Heart left ventricle (tissue), 16 donors: ENCODE measurements at regions not wholly inside any gene's neighbourhood (a gene's known extent, or its start where the extent isn't known, plus 50 kb on each side); places are given as distances from the start of the nearest gene placed in this dataset.

Experiments
- ATAC-seq, 4 donors: fragments of 200-7000 bp; cut with Tn5 transposase; one replicate each; pipeline ENCODE4 v1.9.1; 2020 to 2022; ENCODE audit warnings: moderate library complexity in 4 of 4, mild to moderate bottlenecking in 3 of 4, moderate number of reproducible peaks in 1 of 4
- DNase-seq, 5 donors: peaks; one replicate each; pipeline ENCODE4 v3.0.0-alpha.2; 2020
- H3K27ac ChIP-seq, 12 donors: fragments of 200-600 bp; sonication (generic) in 4 of 12; one replicate each; pipeline versions ENCODE4 v1.5.0 to v1.8.0; 2016 to 2022; ENCODE audit warnings: mild to moderate bottlenecking in 2 of 12
- H3K27me3 ChIP-seq, 9 donors: fragments of 200-600 bp; sonication (generic) in 2 of 9; one replicate each; pipeline versions ENCODE4 v1.5.1 to v1.8.0; 2016 to 2022; ENCODE audit warnings: mild to moderate bottlenecking in 3 of 9
- H3K36me3 ChIP-seq, 9 donors: fragments of 200-600 bp; sonication (generic) in 2 of 9; one replicate each; pipeline versions ENCODE4 v1.5.0 to v1.8.0; 2018 to 2022; ENCODE audit warnings: mild to moderate bottlenecking in 2 of 9
- H3K4me1 ChIP-seq, 12 donors: fragments of 200-600 bp; sonication (generic) in 4 of 12; one replicate each; pipeline versions ENCODE4 v1.5.0 to v1.8.0; 2016 to 2022; ENCODE audit warnings: mild to moderate bottlenecking in 3 of 12
- H3K4me3 ChIP-seq, 12 donors: fragments of 200-600 bp; sonication (generic) in 4 of 12; one replicate each; pipeline versions ENCODE4 v1.5.0 to v1.8.0; 2017 to 2022; ENCODE audit warnings: mild to moderate bottlenecking in 9 of 12, moderate library complexity in 4 of 12
- H3K9me3 ChIP-seq, 12 donors: fragments of 200-600 bp; sonication (generic) in 4 of 12; one replicate each; pipeline versions ENCODE4 v1.5.0 to v1.8.0; 2016 to 2022; ENCODE audit warnings: mild to moderate bottlenecking in 1 of 12
- POLR2A ChIP-seq, 2 donors: fragments of 450-650 bp; IDR thresholded peaks; one replicate each; pipeline ENCODE4 v1.6.1; 2017; ENCODE audit warnings: antibody characterized with exemption in 2 of 2, mild to moderate bottlenecking in 2 of 2, moderate library complexity in 2 of 2
- WGBS, 4 donors: extraction: QIAGEN DNeasy Blood & Tissue Kit in 2 of 4; methylation state at CpG; one replicate each; pipeline versions ENCODE4 v1.1.5 to v1.1.7; 2013 to 2018; 5-methylcytosine and 5-hydroxymethylcytosine counted together
- intact Hi-C, 10 donors: fragments of 100-400 bp; cut with DNase I; formaldehyde crosslinking; loops; one replicate each; pipeline versions ENCODE4 v1.11.1 to v1.14.2; 2022
- TF ChIP-seq, protein P1 (sequence below), 12 donors: fragments of 200-600 bp; sonication (generic) in 4 of 12; IDR thresholded peaks; one replicate each; pipeline versions ENCODE4 v1.5.0 to v1.8.0; 2018 to 2022; ENCODE audit warnings: antibody characterized with exemption in 12 of 12, mild to moderate bottlenecking in 5 of 12
- donor health status: ischemic (EF 13 %, LVEDD 7.1; RV severe dilation, severe dysfunction).
- donor health status: healthy with polysubstance abuse.
- donor health status: DM: no; HTN: yes; CAD: no.
- donor health status: DM: no; HTN: no; CAD: no.
- donor health status: ischemic (EF 25% LVEDD 6.9; RV normal size, moderate dysfunction).
- donor health status: ischemic (EF 25% LVEDD 5.7; RV mildly dilated, moderate dysfunction).
- donor health status: healthy.
- donor health status: DM: yes; HTN: yes; CAD: no.
- donor health status: ischemic (EF 35%, LVEDD 5.7; RV mildly dilated, moderate dysfunction).
- donor health status: nonischemic (EF 11% LVEDD 7.7; RV severe dilation, severe dysfunction).
- donor health status: DM: yes; HTN: yes; CAD: no.
- donor health status: PGD.
- donor health status: ischemic (EF 29% LVEDD 5.4; RV normal size, mild dysfunction).
- donor health status: nonischemic (EF 23%, LVEDD 6.1; RV moderate dilation, normal function).

DNA sequence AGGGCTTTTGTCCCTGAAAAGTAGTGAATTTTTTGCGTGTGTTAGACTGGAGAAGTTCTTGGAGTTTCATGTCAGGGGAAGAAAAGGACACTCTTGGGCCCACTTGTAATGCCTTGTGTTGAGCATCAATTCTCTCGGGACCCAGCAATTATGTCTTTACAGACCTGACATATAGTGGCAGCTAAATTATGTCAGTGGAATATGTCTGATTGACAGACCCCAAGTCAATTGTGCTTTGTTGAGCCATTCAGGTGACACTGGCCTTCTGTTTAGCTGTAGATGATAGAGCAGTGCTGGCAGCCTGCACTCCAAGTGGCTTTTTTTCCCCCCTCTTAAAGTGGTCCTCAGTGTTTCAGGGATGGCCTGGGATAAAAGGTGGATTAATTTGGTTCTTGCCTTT, 112.1 kb upstream of the AGBL1 start:
- TF ChIP-seq, protein P1, sequence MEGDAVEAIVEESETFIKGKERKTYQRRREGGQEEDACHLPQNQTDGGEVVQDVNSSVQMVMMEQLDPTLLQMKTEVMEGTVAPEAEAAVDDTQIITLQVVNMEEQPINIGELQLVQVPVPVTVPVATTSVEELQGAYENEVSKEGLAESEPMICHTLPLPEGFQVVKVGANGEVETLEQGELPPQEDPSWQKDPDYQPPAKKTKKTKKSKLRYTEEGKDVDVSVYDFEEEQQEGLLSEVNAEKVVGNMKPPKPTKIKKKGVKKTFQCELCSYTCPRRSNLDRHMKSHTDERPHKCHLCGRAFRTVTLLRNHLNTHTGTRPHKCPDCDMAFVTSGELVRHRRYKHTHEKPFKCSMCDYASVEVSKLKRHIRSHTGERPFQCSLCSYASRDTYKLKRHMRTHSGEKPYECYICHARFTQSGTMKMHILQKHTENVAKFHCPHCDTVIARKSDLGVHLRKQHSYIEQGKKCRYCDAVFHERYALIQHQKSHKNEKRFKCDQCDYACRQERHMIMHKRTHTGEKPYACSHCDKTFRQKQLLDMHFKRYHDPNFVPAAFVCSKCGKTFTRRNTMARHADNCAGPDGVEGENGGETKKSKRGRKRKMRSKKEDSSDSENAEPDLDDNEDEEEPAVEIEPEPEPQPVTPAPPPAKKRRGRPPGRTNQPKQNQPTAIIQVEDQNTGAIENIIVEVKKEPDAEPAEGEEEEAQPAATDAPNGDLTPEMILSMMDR (IDR thresholded peaks at IDR 0.05): no peak
- no peak for TF ChIP-seq POLR2A (IDR thresholded peaks at IDR 0.05)
- H3K9me3 ChIP-seq: no peaks in the 10 kb centered on the region
- WGBS, 4 donors: 39 to 100% (median 59%) methylated on average over 2 of the region's 2 CpGs
- intact Hi-C loops: loop anchor here in 1 of 10 donors (1.0 kb wide), 1 partner anchor 11 kb away; no protein-coding TSS in a partner anchor
- no peak for ATAC-seq
- no peaks in the 10 kb centered on the region for H3K36me3 ChIP-seq
- no peak overlapping the region for H3K4me3 ChIP-seq
- no peaks in the 10 kb centered on the region for H3K4me1 ChIP-seq
- no peak for DNase-seq
- H3K27me3 ChIP-seq: peaks cover 0 to 4% (median 0%) of the 10 kb centered on the region in 9 donors
- H3K27ac ChIP-seq: no peak overlapping the region

DNA sequence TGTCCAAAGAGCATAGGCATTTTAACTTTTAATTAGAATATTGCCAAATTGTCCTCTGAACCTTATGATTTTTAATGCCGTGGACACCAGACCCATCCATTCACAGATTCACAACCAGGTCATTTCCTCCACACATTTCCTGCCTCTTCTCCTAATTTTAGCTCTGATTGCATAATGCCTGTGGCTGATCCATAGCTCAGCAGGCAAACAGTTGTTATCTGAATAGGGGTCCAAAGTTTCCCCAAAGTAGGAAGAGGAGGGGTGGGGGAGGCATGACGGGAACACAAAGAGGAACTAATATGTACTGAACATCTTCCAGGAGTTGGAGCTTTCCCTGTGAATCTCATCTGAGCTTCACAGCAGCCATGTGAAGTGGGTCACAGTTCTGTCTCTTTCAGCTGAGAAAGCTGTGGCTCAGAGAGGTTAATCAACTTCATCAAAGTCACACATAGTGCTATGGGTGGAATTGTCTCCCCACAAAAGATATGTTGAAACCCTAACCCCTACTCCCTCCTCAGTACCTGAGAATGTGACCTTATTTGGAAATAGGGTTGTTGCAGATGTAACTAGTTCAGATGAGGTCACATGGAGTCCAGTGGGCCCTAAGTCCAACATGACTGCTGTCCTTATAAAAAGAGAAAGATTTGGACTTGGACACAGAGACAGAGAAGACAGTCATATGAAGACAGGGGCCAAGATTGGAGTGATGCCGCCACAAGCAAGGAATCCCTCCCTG, 106.7 kb upstream of the AGBL1 start:
- DNase-seq: no peak
- 57 to 67% (median 65%) methylated on average over 3 of the region's 3 CpGs for WGBS, 4 donors
- intact Hi-C loops: no loop called here
- no peak overlapping the region for H3K27ac ChIP-seq
- H3K4me3 ChIP-seq: no peak overlapping the region
- H3K27me3 ChIP-seq: no peaks in the 10 kb centered on the region
- H3K4me1 ChIP-seq: no peaks in the 10 kb centered on the region
- no peaks in the 10 kb centered on the region for H3K36me3 ChIP-seq
- ATAC-seq: no peak
- peaks cover 0 to 9% (median 0%) of the 10 kb centered on the region in 12 donors for H3K9me3 ChIP-seq
- TF ChIP-seq, protein P1 (IDR thresholded peaks at IDR 0.05): no peak
- no peak for TF ChIP-seq POLR2A (IDR thresholded peaks at IDR 0.05)

DNA sequence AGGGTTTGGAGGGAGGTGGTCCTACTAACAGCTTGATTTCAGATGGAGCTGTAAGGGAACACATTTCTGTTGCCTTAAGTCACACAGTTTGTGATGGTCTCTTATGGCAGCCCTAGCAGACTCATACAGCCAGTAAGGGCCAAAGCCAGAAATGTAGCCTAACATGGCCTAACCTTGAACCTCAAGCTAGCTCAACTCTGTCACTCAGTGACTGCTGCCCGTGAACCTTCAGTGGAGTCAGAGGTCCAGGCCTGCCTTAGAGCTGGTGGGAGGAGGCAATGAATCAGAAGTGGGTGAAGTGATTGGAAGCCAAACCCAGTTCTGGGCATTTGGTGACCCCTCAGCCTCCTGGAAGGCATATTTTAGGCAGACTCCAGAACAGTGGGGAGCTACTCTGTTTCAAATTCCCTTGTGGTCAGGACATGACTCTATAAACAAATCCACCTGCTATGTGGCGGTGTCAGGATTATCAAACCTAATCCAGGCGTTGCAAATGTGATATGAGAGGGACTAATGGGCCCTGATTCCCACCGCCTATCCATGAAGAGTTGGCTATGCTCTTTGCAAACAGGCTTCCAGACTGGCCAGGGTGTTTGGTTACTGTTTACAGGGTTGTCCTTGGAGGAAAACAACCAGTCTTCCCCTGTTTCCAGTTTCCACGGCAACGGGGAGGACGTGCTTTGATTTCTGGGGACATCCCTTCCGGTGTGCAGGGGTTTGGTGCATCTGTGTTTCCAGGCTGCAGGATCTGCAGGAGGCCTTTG, 105.9 kb upstream of the AGBL1 start:
- 58 to 71% (median 61%) methylated on average over 8 of the region's 8 CpGs for WGBS, 4 donors
- Histone ChIP-seq H3K36me3 (no peaks in the 10 kb centered on the region), H3K4me1 (no peaks in the 10 kb centered on the region), H3K27ac (no peak overlapping the region), H3K4me3 (no peak overlapping the region), H3K9me3 (peaks cover 0 to 9% (median 0%) of the 10 kb centered on the region in 12 donors), H3K27me3 (no peaks in the 10 kb centered on the region)
- DNase-seq (no peak), ATAC-seq (no peak)
- intact Hi-C loops: no loop called here
- TF ChIP-seq POLR2A (IDR thresholded peaks at IDR 0.05): no peak
- TF ChIP-seq, protein P1 (IDR thresholded peaks at IDR 0.05): no peak

DNA sequence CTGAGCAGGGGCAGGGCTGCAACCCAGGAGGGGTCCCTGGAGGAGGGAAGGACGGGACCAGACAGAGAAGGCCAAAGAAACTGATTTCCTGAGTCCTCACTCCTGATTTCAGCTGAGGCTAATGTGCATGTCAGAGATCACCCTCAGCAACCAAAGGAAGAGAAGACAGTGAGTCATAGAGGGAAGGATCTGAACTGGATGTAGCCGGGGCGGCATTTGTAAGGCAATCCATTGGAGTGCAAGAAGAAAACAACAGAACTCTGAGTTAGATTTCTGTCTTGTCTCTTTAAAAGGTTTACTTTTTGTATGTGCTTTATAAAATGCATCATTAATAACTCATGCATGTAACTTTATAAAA, 105.3 kb upstream of the AGBL1 start:
- TF ChIP-seq POLR2A (IDR thresholded peaks at IDR 0.05): no peak
- TF ChIP-seq, protein P1 (IDR thresholded peaks at IDR 0.05): no peak
- H3K4me1 ChIP-seq: no peaks in the 10 kb centered on the region
- peaks cover 0 to 9% (median 0%) of the 10 kb centered on the region in 12 donors for H3K9me3 ChIP-seq
- intact Hi-C loops: no loop called here
- H3K27me3 ChIP-seq: no peaks in the 10 kb centered on the region
- no peak overlapping the region for H3K27ac ChIP-seq
- no peak for ATAC-seq
- WGBS, 4 donors: 24 to 58% (median 47%) methylated on average over 3 of the region's 3 CpGs
- H3K36me3 ChIP-seq: no peaks in the 10 kb centered on the region
- DNase-seq: no peak
- H3K4me3 ChIP-seq: no peak overlapping the region
